Activated CD4-positive, alpha-beta T cell treated with anti-CD3 and anti-CD28 coated beads, Interleukin-2, amount 10 ng/mL, durations not matched to agents 7 days and 5 days (primary cell): ENCODE measurements at regions not wholly inside any gene's neighbourhood (a gene's known extent, or its start where the extent isn't known, plus 50 kb on each side); places are given as distances from the start of the nearest gene placed in this dataset.

Experiments
- CTCF ChIA-PET: fragments of 350-600 bp; sonication (Branson Sonifier 250); formaldehyde crosslinking; loops from one replicate; lab custom pipeline; 2021; ENCODE audit warnings: antibody characterized with exemption; lab: Charles Lee
- POLR2A ChIA-PET: fragments of 350-600 bp; sonication (Branson Sonifier 250); formaldehyde crosslinking; loops from one replicate; lab custom pipeline; 2021; ENCODE audit warnings: antibody characterized with exemption; lab: Charles Lee
- DNase-seq: peaks from one replicate; pipeline ENCODE4 v3.0.0-alpha.2; 2020
- H3K27ac Mint-ChIP-seq: one replicate; pipeline ENCODE4 v1.8.0; 2021; ENCODE audit warnings: mild to moderate bottlenecking, moderate library complexity, mixed read lengths
- H3K27me3 Mint-ChIP-seq: one replicate; pipeline ENCODE4 v1.8.0; 2021; ENCODE audit warnings: mixed read lengths
- H3K36me3 Mint-ChIP-seq: one replicate; pipeline ENCODE4 v1.8.0; 2021; ENCODE audit warnings: low read depth, mixed read lengths
- H3K4me1 Mint-ChIP-seq: one replicate; pipeline ENCODE4 v1.8.0; 2021; ENCODE audit warnings: mixed read lengths
- H3K4me3 Mint-ChIP-seq: one replicate; pipeline ENCODE4 v1.8.0; 2021; ENCODE audit warnings: mild to moderate bottlenecking, moderate library complexity, mixed read lengths
- H3K9me3 Mint-ChIP-seq: one replicate; pipeline ENCODE4 v1.8.0; 2021; ENCODE audit warnings: mixed read lengths

DNA sequence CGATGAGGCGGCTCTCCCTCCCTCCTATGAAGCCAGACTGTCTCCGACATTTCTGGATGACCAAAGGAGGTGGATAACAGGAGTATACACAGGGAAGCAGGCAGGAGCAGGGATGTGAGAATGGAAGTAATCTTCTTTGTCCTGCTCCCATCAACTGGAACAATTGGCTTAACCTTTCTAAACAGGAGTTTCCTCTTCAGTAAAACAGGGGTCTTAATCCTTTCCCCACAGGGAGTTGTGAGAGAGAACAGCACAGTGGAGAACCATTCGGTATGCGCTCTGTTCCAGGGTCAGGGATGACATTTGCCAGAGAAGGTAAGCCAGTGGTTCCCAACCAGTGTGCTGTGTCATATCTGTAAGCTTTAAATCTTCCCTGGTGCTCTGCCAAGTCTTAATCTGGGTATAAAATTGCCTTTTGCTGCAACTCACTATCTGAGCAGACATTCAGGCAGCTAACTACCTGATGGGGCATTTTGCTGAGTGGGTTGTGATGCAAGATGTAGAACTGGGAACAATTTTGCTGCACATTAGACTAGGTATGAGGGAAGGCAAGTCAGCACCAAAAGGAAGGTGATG, 294.8 kb upstream of the KIF2A start:
- H3K9me3 Mint-ChIP-seq, result peaks cover 2% of the 10 kb centered on the region
- H3K27ac Mint-ChIP-seq, result no peak overlapping the region
- H3K4me1 Mint-ChIP-seq, result no peaks in the 10 kb centered on the region
- ChIA-PET POLR2A (no interaction called here), CTCF (no interaction called here)
- peaks cover 7% of the 10 kb centered on the region for H3K27me3 Mint-ChIP-seq
- H3K36me3 Mint-ChIP-seq, result no peaks in the 10 kb centered on the region
- DNase-seq, result no peak
- H3K4me3 Mint-ChIP-seq, result no peak overlapping the region

DNA sequence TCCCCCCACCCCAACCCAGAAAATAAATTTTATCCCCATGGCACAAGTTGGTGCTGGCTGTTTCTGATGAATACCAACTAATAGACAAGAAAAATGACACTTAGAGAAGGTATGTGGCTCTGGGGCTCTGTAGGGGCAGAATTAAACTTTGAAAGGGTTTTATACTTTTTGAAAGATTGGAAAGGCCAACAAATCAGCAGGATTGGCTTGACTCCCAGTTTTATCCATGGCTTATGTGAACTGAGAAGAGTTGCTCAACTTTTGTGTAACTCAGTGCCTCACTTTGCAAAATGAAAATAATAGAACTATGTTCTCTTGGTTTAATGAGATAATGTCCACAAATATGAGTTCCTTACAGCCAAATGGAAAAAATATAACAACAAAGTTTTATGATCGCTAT, 288.9 kb upstream of the KIF2A start:
- H3K4me1 Mint-ChIP-seq, result no peaks in the 10 kb centered on the region
- H3K27me3 Mint-ChIP-seq, result no peaks in the 10 kb centered on the region
- no peak overlapping the region for H3K27ac Mint-ChIP-seq
- H3K36me3 Mint-ChIP-seq, result no peaks in the 10 kb centered on the region
- ChIA-PET POLR2A (no interaction called here), CTCF (no interaction called here)
- peaks cover 2% of the 10 kb centered on the region for H3K9me3 Mint-ChIP-seq
- no peak for DNase-seq
- H3K4me3 Mint-ChIP-seq, result no peak overlapping the region

DNA sequence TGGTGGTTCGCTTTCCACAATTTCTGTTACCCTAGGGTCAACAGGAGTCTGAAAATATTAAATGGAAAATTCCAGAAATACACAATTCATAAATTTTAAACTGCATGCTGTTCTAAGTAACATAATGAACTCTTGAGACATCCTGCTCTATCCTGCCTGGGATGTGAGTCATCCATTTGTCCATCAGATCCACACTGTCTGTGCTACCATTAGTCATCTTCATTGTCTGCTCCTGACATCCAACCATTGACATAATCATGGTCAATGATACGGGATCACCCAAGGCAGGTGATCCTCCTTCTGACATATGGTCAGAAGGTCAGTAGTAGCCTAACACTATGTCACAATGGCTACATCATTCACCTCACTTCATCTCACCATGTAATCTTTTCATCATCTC, 276.7 kb upstream of the KIF2A start:
- POLR2A ChIA-PET, result no interaction called here
- Mint-ChIP-seq H3K4me3 (no peak overlapping the region), H3K9me3 (no peaks in the 10 kb centered on the region), H3K27ac (no peak overlapping the region), H3K4me1 (no peaks in the 10 kb centered on the region), H3K27me3 (no peaks in the 10 kb centered on the region), H3K36me3 (no peaks in the 10 kb centered on the region)
- CTCF ChIA-PET, result interaction anchor here (0.7 kb wide), 1 partner anchor 631 kb away, joined by 3 read pairs; no protein-coding TSS in a partner anchor
- no peak for DNase-seq

DNA sequence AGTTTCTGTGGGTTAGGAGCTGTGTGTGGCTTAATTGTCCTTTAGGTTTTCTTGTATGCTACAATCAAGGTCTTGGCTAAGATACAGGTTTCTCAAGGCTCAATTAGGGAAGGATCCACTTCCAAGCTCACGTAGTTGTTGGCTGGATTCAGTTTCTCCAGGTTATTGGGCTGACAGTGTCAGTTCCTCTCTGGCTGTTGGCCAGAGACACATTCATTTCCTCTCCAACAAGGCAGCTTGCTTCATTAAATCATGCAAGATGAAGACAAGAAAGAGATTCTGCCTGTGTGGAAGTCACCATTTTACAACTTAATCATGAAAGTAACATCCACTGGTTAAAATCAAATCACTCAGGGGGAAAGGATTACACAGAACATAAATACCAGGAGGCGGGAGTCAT, 275.7 kb upstream of the KIF2A start:
- no peaks in the 10 kb centered on the region for H3K27me3 Mint-ChIP-seq
- ChIA-PET POLR2A (interaction anchor here (0.7 kb wide), 1 partner anchor 1634 kb away, joined by 9 read pairs; no protein-coding TSS in a partner anchor), CTCF (no interaction called here)
- no peak for DNase-seq
- H3K4me3 Mint-ChIP-seq, result no peak overlapping the region
- H3K36me3 Mint-ChIP-seq, result no peaks in the 10 kb centered on the region
- H3K27ac Mint-ChIP-seq, result no peak overlapping the region
- no peaks in the 10 kb centered on the region for H3K4me1 Mint-ChIP-seq
- H3K9me3 Mint-ChIP-seq, result no peaks in the 10 kb centered on the region

DNA sequence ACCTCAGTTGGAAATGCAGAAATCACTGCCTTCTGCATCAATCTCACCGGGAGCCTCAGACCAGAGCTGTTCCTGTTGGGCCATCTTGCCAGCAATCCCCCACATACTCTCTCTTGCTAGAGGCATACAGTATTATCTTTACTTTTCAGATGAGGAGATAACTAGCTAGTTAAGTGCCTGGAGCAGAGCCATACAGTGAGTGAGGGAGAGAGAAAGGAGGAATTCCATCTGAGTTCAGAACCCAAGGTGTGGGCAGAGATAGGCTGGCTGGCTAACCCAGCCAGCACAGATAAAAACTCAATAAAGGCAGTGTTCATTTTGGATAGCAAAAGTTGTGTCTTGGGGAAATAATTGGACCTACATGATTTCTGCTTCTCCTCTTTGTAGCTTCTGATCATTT, 268.0 kb upstream of the KIF2A start:
- H3K27ac Mint-ChIP-seq, result no peak overlapping the region
- CTCF ChIA-PET, result no interaction called here
- DNase-seq, result no peak
- no peaks in the 10 kb centered on the region for H3K36me3 Mint-ChIP-seq
- no peaks in the 10 kb centered on the region for H3K4me1 Mint-ChIP-seq
- POLR2A ChIA-PET, result no interaction called here
- H3K9me3 Mint-ChIP-seq, result no peaks in the 10 kb centered on the region
- H3K4me3 Mint-ChIP-seq, result no peak overlapping the region
- H3K27me3 Mint-ChIP-seq, result no peaks in the 10 kb centered on the region

- Mint-ChIP-seq H3K36me3 (no peaks in the 10 kb centered on the region), H3K27me3 (peaks cover 2% of the 10 kb centered on the region), H3K4me1 (no peaks in the 10 kb centered on the region), H3K9me3 (no peaks in the 10 kb centered on the region), H3K27ac (no peak overlapping the region), H3K4me3 (no peak overlapping the region)
- ChIA-PET POLR2A (no interaction called here), CTCF (no interaction called here)
- no peak for DNase-seq
Observed at GRCh38 chr5:62041156-62041756, 264.8 kb upstream of the KIF2A start.

DNA sequence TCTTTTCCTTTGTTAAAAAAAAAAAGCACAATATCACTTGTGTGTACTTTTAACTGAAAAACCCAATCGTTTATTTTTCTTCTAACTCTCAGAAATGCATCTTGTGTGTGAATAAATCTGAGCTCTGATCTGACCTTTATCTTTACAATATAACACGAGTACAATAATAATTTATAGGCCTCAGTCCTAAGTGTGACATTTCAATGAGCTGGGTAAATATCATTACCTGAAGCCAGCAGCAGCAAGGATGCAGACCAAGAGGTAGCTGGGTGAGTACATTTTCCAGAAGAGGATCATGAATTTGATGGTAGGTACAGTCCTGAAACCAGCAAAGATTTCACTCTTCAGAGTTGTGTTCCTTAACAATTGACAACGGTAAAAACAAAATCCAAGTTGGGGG, 264.0 kb upstream of the KIF2A start:
- H3K27ac Mint-ChIP-seq, result no peak overlapping the region
- no peak for DNase-seq
- H3K4me3 Mint-ChIP-seq, result no peak overlapping the region
- CTCF ChIA-PET, result no interaction called here
- H3K36me3 Mint-ChIP-seq, result no peaks in the 10 kb centered on the region
- H3K4me1 Mint-ChIP-seq, result no peaks in the 10 kb centered on the region
- no peaks in the 10 kb centered on the region for H3K9me3 Mint-ChIP-seq
- POLR2A ChIA-PET, result no interaction called here
- peaks cover 2% of the 10 kb centered on the region for H3K27me3 Mint-ChIP-seq

- Mint-ChIP-seq H3K27ac (no peak overlapping the region), H3K27me3 (peaks cover 10% of the 10 kb centered on the region), H3K4me1 (peaks cover 1% of the 10 kb centered on the region), H3K9me3 (no peaks in the 10 kb centered on the region), H3K4me3 (no peak overlapping the region), H3K36me3 (no peaks in the 10 kb centered on the region)
- no peak for DNase-seq
- ChIA-PET POLR2A (no interaction called here), CTCF (interaction anchor here (0.7 kb wide), 1 partner anchor 31 kb away, joined by 3 read pairs; no protein-coding TSS in a partner anchor)
Observed at GRCh38 chr5:62043289-62044280, 262.4 kb upstream of the KIF2A start.

DNA sequence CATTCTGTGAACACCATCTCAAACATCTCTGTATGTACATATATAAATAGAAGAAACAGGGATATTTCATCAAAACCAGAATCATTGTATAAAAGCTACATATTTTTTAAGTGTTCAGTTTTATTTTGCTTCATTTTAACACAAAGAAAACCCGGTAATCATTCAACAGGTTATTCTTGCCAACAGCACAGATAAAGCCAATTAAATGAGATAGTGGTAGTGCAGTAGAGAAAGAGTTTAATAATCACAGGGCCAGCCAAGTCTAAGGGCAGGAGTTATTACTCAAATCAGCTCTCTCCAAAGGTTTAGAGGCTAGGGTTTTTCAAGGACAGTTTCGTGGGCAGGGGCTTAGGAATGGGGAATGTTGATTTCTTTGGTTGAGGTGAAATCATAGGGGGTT, 261.0 kb upstream of the KIF2A start:
- no peak for DNase-seq
- no peaks in the 10 kb centered on the region for H3K9me3 Mint-ChIP-seq
- peaks cover 2% of the 10 kb centered on the region for H3K4me1 Mint-ChIP-seq
- CTCF ChIA-PET, result no interaction called here
- POLR2A ChIA-PET, result no interaction called here
- no peak overlapping the region for H3K27ac Mint-ChIP-seq
- no peaks in the 10 kb centered on the region for H3K36me3 Mint-ChIP-seq
- peaks cover 14% of the 10 kb centered on the region for H3K27me3 Mint-ChIP-seq
- no peak overlapping the region for H3K4me3 Mint-ChIP-seq

DNA sequence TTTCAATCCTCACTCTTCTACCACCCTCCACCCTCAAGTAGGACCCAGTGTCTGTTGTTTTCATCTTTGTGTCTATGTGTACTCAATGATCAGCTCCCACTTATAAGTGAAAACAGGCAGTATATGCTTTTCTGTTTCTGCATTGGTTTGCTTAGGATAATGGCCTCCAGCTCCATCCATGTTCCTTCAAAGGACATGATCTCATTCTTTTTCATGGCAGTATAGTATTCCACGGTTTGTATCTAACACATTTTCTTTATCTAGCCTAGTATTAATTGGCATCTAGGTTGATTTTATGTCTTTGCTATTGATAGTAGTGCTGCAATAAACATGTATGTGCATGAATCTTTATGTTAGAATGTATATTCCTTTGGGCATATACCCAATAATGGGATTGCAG, 259.8 kb upstream of the KIF2A start:
- CTCF ChIA-PET, result no interaction called here
- no peak overlapping the region for H3K4me3 Mint-ChIP-seq

GRCh38 chr5:62051747-62052146, 254.3 kb upstream of the KIF2A start:
- H3K4me3 Mint-ChIP-seq, result no peak overlapping the region
- POLR2A ChIA-PET, result no interaction called here
- H3K4me1 Mint-ChIP-seq, result peaks cover 2% of the 10 kb centered on the region
- CTCF ChIA-PET, result no interaction called here
- DNase-seq, result no peak
- H3K36me3 Mint-ChIP-seq, result no peaks in the 10 kb centered on the region
- H3K27me3 Mint-ChIP-seq, result peaks cover 15% of the 10 kb centered on the region
- no peaks in the 10 kb centered on the region for H3K9me3 Mint-ChIP-seq
- no peak overlapping the region for H3K27ac Mint-ChIP-seq

More for the DNA sequence above, 259.8 kb upstream of the KIF2A start:
- Mint-ChIP-seq H3K36me3 (no peaks in the 10 kb centered on the region), H3K4me1 (peaks cover 2% of the 10 kb centered on the region), H3K27me3 (peaks cover 17% of the 10 kb centered on the region), H3K27ac (no peak overlapping the region), H3K9me3 (no peaks in the 10 kb centered on the region)
- POLR2A ChIA-PET, result no interaction called here
- no peak for DNase-seq

DNA sequence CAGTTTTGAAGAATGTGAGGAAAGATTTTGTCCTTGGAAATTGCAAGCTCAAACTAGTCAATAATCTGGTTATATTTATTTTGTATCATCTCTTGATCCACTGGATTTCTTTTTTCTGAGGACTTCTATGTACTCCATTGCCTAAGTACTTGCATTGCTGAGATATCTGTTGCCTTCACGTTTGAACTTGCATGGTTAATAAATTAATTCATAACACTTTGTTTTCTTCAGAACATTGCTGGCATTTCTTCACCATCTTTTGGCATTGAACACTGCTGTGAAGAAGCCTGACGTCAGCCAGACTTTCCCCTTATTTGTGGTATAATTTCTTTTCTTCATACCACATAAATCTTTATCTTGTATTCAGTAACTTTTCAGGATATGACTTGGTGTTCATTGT, 246.0 kb upstream of the KIF2A start:
- ChIA-PET POLR2A (no interaction called here), CTCF (no interaction called here)
- Mint-ChIP-seq H3K27me3 (peaks cover 3% of the 10 kb centered on the region), H3K9me3 (no peaks in the 10 kb centered on the region), H3K27ac (no peak overlapping the region), H3K36me3 (no peaks in the 10 kb centered on the region), H3K4me1 (no peaks in the 10 kb centered on the region), H3K4me3 (no peak overlapping the region)
- DNase-seq, result no peak

DNA sequence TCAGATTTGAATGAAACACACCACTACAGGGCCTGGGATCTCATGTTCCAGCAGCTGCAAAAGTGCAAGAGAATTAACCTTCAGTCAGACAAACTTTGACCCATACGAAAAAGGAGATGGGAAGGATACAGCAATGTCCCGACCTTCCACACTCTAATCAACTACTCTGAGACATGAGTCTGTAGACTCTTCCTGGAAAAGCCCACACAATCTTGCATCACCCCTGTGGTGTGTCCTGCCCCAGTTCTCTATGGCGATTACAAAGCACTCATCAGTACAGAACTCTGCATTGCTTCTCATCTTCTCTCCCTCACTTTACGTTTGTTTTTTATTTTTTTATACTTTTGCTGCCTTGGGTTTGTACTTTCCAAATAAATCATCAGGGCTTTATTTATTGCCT, 241.0 kb upstream of the KIF2A start:
- Mint-ChIP-seq H3K4me3 (no peak overlapping the region), H3K27me3 (peaks cover 7% of the 10 kb centered on the region), H3K9me3 (no peaks in the 10 kb centered on the region), H3K27ac (no peak overlapping the region), H3K4me1 (no peaks in the 10 kb centered on the region), H3K36me3 (no peaks in the 10 kb centered on the region)
- POLR2A ChIA-PET, result no interaction called here
- DNase-seq, result no peak
- CTCF ChIA-PET, result no interaction called here
